WTC11 (cell line): ENCODE measurements at regions not wholly inside any gene's neighbourhood (a gene's known extent, or its start where the extent isn't known, plus 50 kb on each side); places are given as distances from the start of the nearest gene placed in this dataset.

ENCODE experiments used
- ATF2 ChIP-seq: sonication (generic); formaldehyde crosslinking; IDR thresholded peaks from 2 replicates; pipeline ENCODE4 v1.8.1; 2022; ENCODE audit warnings: low read depth, missing genetic modification reagents, borderline replicate concordance
- CBFB ChIP-seq: sonication (generic); formaldehyde crosslinking; IDR thresholded peaks from 2 replicates; pipeline ENCODE4 v1.8.1; 2022; ENCODE audit warnings: mild to moderate bottlenecking, low read depth, missing genetic modification reagents
- CDX4 ChIP-seq: fragments of 250-450 bp; sonication (Bioruptor Pico); IDR thresholded peaks from 2 replicates; pipeline ENCODE4 v1.9.0; 2021; ENCODE audit warnings: moderate library complexity, mild to moderate bottlenecking, inconsistent platforms, borderline replicate concordance
- CTCF ChIP-seq: fragments of 200-600 bp; IDR thresholded peaks from 2 replicates; pipeline ENCODE4 v1.8.0; 2022; ENCODE audit warnings: antibody characterized with exemption
- E2F1 ChIP-seq: sonication (generic); formaldehyde crosslinking; IDR thresholded peaks from 2 replicates; pipeline ENCODE4 v1.8.0; 2022; ENCODE audit warnings: mild to moderate bottlenecking, missing genetic modification reagents
- E2F4 ChIP-seq: sonication (generic); formaldehyde crosslinking; IDR thresholded peaks from 2 replicates; pipeline ENCODE4 v1.8.1; 2022; ENCODE audit warnings: low read depth, mild to moderate bottlenecking, moderate library complexity, missing genetic modification reagents, borderline replicate concordance
- KAT7 ChIP-seq: sonication (generic); formaldehyde crosslinking; IDR thresholded peaks from 2 replicates; pipeline ENCODE4 v1.8.1; 2023; ENCODE audit warnings: missing genetic modification reagents, mild to moderate bottlenecking, borderline replicate concordance
- MAX ChIP-seq: sonication (generic); formaldehyde crosslinking; IDR thresholded peaks from 2 replicates; pipeline ENCODE4 v1.8.0; 2022; ENCODE audit warnings: mild to moderate bottlenecking, missing genetic modification reagents
- NFE2L1 ChIP-seq: sonication (generic); formaldehyde crosslinking; IDR thresholded peaks from 2 replicates; pipeline ENCODE4 v1.8.1; 2023; ENCODE audit warnings: missing genetic modification reagents
- PREB ChIP-seq: sonication (generic); formaldehyde crosslinking; IDR thresholded peaks from 2 replicates; pipeline ENCODE4 v1.8.1; 2022; ENCODE audit warnings: mild to moderate bottlenecking, missing genetic modification reagents, moderate library complexity, borderline replicate concordance
- SMAD4 ChIP-seq: sonication (generic); formaldehyde crosslinking; IDR thresholded peaks from 2 replicates; pipeline ENCODE4 v1.8.0; 2022; ENCODE audit warnings: mild to moderate bottlenecking, missing genetic modification reagents
- USF1 ChIP-seq: sonication (generic); formaldehyde crosslinking; IDR thresholded peaks from 2 replicates; pipeline ENCODE4 v1.8.0; 2022; ENCODE audit warnings: mild to moderate bottlenecking, missing genetic modification reagents
- ZBTB43 ChIP-seq: sonication (generic); formaldehyde crosslinking; IDR thresholded peaks from 2 replicates; pipeline ENCODE4 v1.8.1; 2023; ENCODE audit warnings: mild to moderate bottlenecking, missing genetic modification reagents
- ZNF423 ChIP-seq: fragments of 250-450 bp; sonication (Bioruptor Pico); IDR thresholded peaks from 2 replicates; pipeline ENCODE4 v2.1.2; 2022; ENCODE audit warnings: mild to moderate bottlenecking, moderate library complexity

GRCh38 chr12:115194857-115195256, 510.9 kb upstream of the TBX3 start:
- no peak for TF ChIP-seq KAT7 (CRISPR knock-in tag)
- no peak for TF ChIP-seq E2F4
- no peak for TF ChIP-seq CTCF
- TF ChIP-seq E2F1 (CRISPR knock-in tag) = no peak
- no peak for TF ChIP-seq ATF2 (CRISPR knock-in tag)
- TF ChIP-seq CBFB = no peak
- TF ChIP-seq ZBTB43 (CRISPR knock-in tag) = no peak
- no peak for TF ChIP-seq CDX4 (CRISPR knock-in tag)
- no peak for TF ChIP-seq NFE2L1 (CRISPR knock-in tag)
- no peak for TF ChIP-seq MAX
- no peak for TF ChIP-seq PREB (CRISPR knock-in tag)
- no peak for TF ChIP-seq ZNF423 (CRISPR knock-in tag)
- TF ChIP-seq USF1 (CRISPR knock-in tag) = no peak
- no peak for TF ChIP-seq SMAD4 (CRISPR knock-in tag)
